SH-SY5Y (cell line): ENCODE measurements at regions not wholly inside any gene's neighbourhood (a gene's known extent, or its start where the extent isn't known, plus 50 kb on each side); places are given as distances from the start of the nearest gene placed in this dataset.
A peak's percentile ranks its signal among the peaks of the same experiment; 100 is the strongest.

Experiments
- GATA2 ChIP-seq: IDR thresholded peaks from 2 replicates; pipeline ENCODE4 v1.6.1; 2011; ENCODE audit warnings: mild to moderate bottlenecking, low read depth, low read length
- GATA3 ChIP-seq: IDR thresholded peaks from 2 replicates; pipeline ENCODE4 v1.6.1; 2011; ENCODE audit warnings: low read depth, mild to moderate bottlenecking, low read length, moderate library complexity

- TF ChIP-seq GATA2 (no peak), GATA3 (no peak)
Observed at GRCh38 chr20:40540166-40540565, 148.9 kb downstream of the MAFB start.

- TF ChIP-seq GATA2 (no peak), GATA3 (no peak)
Observed at GRCh38 chr20:40538131-40538530, 150.9 kb downstream of the MAFB start.

GRCh38 chr20:40536808-40537207 lies 152.2 kb downstream of the MAFB start:
- TF ChIP-seq GATA2: no peak

DNA sequence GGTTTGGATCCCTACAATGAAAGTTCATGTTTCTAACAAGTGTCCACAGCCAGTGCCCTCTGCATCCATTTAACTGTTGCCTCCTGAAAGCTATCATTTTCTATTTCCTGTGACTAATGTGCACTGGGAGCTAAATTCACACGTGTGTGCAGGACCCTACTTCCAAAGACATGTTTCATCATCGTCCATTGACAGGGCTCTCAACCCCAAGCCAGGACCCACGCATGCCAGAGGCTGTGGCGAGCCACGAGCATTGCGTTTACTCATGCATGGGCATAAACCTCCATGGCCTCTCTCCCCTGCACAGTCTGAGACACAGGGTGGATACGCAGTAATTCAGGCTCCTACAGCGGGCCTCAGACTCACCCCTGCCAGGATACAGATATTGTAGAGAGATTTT lies 153.2 kb downstream of the MAFB start:
- TF ChIP-seq GATA3: no peak
- TF ChIP-seq GATA2: no peak

DNA sequence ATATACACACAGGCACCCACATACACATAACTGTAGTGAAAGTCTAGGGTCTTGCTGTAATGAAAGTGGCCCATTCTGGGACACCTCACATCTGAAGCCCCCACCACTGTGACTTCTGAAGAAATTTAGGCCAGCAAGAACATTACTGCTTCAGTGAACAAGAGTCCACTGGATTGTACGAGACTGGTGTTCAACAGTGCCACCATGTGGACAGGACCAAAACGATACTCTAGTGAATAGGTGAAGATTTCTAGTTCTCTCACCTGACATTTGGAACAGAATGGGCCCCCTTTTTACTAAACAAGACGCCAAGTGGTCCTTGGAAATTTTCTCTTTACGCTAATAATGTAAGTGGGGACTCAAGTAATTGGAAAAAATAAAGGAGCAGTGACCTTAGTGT lies 156.9 kb downstream of the MAFB start:
- no peak for TF ChIP-seq GATA3
- TF ChIP-seq GATA2: no peak

DNA sequence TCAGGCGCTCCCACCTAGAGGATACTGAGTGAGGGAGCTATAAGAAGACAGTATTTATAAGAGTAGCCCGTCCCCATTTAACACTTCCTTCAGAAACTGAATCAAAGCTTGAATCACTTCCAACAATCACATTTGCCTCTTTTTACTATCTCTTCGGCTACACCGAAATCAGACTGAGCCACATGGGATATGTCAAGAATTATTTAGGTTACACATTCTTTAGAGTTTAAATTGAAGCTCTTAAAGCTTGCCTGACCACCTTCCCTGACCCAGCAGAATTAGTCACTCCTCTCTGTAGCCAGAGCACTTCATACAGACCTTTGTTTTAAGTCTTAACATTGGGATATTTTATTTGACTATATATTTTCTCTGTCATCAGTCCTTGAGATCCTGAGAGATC lies 163.7 kb downstream of the MAFB start:
- no peak for TF ChIP-seq GATA3
- TF ChIP-seq GATA2: no peak

GRCh38 chr20:40524071-40524470 lies 165.0 kb downstream of the MAFB start:
- TF ChIP-seq GATA3 (no peak), GATA2 (no peak)

- TF ChIP-seq GATA3 (no peak), GATA2 (no peak)
Observed at GRCh38 chr20:40522405-40522804, 166.6 kb downstream of the MAFB start.

GRCh38 chr20:40521962-40522361 lies 167.1 kb downstream of the MAFB start:
- TF ChIP-seq GATA3 (no peak), GATA2 (no peak)

DNA sequence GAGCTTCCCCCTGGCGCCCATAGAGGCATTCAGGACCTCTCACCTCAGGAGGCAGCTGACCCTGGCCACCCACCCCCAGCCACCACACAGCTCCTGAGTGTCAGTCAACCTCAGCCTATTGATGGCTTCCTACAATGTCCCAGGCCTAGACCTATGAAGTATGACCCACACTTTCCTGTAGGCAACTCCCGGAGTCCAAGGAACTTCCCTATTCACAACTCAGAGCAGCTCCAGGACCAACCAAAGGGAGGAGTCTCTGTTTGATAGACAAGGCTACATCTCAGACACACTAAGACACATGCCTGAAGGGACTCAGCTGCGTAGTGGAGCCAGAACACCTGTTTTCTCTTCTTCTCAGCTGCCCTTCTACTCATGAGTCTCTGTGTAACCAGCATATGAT lies 169.1 kb downstream of the MAFB start:
- TF ChIP-seq GATA3 (no peak), GATA2 (no peak)

DNA sequence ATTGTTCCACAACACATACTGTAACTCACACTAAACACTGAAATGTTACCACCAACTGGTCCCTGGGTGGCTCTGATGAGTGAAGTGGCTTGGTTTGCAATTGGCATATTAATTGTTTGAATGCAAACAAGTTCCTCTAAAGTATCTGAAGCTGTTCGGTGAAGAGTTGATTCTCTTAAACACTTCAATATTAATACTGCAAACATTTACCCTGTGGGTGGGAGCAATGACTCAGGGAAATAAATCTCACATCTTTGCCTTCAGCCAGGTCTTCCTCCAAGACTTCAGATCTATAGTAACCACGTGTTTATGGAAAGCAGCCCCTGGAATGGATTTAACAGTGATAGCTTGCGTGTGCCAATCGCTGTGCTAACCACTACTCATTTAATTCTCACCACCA lies 176.0 kb downstream of the MAFB start:
- no peak for TF ChIP-seq GATA2
- TF ChIP-seq GATA3: no peak

GRCh38 chr20:40512591-40512990 lies 176.4 kb downstream of the MAFB start:
- TF ChIP-seq GATA2: peak; percentile 50
- peak; percentile 63; the same call in 1 of the 2 replicates for TF ChIP-seq GATA3

- TF ChIP-seq GATA3 (no peak), GATA2 (no peak)
Observed at GRCh38 chr20:40511478-40511877, 177.6 kb downstream of the MAFB start.

GRCh38 chr20:40510622-40511021 lies 178.4 kb downstream of the MAFB start:
- TF ChIP-seq GATA2: no peak
- TF ChIP-seq GATA3: no peak

DNA sequence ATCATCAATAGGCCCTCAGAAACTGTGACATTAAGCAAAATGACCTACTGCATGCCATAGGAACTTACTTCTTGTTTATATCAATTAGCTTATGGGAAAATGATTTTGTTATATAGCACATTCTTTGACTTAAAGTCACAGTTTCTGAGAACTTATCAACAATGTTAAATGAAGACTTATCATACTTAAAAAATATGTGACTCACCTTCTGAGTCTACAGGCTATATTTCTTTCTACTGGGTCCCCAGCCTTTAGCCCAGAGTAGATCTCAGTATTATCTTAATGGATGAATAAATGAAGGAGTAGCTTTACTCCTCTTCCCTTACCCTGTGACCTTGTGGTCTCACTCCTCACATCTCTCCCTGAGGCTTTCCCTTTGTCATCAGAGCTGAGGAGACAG lies 180.2 kb downstream of the MAFB start:
- TF ChIP-seq GATA2: no peak
- no peak for TF ChIP-seq GATA3

DNA sequence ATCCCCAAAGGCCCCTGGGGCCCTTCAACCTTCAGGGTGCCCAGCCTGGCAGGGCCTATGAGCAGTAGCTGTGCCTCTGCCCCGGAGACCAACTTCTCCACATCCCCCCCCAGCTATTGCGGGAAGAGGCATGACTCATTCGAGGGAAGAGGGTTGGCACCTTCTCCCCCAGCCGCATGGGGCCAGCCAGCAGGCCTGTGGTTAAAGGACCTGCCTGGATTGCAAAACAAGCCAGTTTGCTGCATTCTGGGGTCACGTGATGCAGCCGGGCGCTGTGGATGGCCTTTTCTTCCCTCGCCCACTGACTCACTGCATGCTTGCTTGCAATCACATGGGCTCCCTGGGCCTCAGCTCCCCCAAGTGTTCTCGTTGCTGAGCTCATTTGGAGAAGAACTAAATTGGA lies 182.5 kb downstream of the MAFB start:
- TF ChIP-seq GATA2 (no peak), GATA3 (no peak)
